GM20000 (cell line): ENCODE measurements at regions not wholly inside any gene's neighbourhood (a gene's known extent, or its start where the extent isn't known, plus 50 kb on each side); places are given as distances from the start of the nearest gene placed in this dataset.

Experiments
- DNase-seq: peaks from one replicate; pipeline ENCODE4 v3.0.0; 2012; ENCODE audit warnings: low spot score
- TF ChIP-seq, protein P1 (sequence below): IDR thresholded peaks from 2 replicates; pipeline ENCODE4 v1.5.1; 2012; ENCODE audit warnings: mild to moderate bottlenecking, control low read depth; ENCODE audit errors: extremely low read depth, missing control alignments

DNA sequence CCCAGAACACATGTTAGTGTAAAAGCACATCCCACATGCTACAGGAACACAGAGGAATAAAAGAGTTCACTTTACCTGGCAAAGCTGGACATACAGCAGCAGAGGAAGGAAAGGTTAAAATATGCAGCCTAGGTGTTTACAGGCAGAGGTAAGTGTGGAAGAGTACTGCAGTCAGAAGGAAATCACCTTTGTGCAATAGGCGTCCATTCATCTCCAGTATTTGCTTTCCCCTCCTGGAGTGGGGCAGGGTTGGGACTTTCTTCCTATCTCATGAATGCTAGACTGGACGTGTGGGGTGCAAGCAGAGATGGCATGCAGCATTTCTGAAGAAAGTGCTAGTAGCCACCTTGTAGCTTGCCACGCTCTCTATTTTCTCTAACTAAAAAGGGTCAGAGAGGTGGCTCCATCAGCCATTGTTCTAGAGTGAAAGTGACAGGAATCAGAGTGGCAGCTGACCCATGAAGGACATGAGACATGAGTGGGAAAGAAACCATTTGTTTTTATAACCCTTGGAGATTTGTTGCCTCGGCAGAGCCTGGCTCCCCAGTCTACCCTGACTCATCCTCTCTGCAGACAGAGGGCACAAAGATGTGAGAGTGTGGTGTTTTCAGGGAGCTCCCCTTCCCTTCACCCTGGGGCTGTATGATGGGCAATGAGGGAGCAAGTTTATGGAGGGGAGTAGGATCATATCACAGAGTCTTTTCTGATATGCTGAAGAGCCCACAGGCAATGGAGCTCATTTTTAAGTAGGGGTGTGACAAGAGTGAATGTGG is 101.2 kb upstream of the SEC61G start:
- TF ChIP-seq, protein P1, sequence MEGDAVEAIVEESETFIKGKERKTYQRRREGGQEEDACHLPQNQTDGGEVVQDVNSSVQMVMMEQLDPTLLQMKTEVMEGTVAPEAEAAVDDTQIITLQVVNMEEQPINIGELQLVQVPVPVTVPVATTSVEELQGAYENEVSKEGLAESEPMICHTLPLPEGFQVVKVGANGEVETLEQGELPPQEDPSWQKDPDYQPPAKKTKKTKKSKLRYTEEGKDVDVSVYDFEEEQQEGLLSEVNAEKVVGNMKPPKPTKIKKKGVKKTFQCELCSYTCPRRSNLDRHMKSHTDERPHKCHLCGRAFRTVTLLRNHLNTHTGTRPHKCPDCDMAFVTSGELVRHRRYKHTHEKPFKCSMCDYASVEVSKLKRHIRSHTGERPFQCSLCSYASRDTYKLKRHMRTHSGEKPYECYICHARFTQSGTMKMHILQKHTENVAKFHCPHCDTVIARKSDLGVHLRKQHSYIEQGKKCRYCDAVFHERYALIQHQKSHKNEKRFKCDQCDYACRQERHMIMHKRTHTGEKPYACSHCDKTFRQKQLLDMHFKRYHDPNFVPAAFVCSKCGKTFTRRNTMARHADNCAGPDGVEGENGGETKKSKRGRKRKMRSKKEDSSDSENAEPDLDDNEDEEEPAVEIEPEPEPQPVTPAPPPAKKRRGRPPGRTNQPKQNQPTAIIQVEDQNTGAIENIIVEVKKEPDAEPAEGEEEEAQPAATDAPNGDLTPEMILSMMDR, result no peak
- no peak for DNase-seq

DNA sequence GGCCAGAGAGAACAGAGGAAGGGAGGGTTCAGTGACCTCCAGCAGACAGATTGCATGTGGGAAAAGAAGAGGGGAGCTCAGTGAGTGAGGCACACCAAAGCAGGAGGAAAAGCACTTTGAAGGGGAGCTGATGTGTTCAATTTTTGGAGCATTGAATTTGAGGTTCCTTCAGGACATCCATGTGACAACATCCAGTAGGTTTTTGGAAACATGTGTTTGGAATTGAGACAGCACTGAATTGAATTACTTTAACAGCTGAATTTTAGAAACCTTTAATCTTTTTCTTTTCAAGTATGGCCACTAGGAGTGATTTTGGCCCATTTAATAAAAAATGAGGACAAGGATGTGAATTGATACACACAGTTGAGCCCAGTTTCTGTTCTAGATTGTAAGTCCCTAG is 101.8 kb upstream of the SEC61G start:
- no peak for DNase-seq
- TF ChIP-seq, protein P1, result no peak

DNA sequence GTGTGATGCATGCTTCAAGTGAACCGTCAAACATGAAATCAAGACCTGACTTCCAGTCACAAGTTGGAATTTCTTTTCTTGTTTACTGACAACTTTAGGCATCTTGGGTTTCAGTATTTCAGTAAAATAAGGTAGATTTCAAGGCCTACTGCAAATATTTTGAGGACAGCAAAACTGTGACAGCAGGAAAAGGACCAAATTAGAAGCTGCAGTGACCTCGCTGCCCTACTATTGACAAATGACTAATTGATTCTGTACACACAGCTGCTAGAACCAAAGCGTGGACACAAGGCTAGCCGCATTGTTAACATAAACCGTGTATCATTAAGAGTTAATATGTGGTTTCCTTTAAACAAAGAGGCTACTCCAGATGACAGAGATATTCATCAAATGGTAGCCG is 105.7 kb upstream of the SEC61G start:
- no peak for DNase-seq

DNA sequence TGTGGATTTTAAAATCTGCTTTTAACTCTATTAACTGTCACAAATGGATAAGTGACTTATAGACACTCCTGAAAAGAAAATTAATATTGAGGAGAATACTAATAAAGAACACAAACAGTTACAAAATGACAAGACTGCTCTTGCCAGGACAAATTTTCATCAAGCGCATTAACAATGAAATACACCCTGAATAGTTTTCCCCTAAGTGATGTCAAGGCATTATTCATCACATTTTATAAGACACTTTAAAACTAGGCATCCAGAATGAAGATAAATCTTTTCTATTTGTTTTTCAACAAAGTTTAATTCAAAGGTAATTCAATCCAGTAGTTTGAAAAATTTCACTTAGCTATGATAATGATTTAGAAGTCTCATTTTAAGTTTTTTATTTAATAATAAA is 110.5 kb upstream of the SEC61G start:
- no peak for DNase-seq
- TF ChIP-seq, protein P1, result no peak

More for the DNA sequence above, 105.7 kb upstream of the SEC61G start:
- TF ChIP-seq, protein P1, result no peak

DNA sequence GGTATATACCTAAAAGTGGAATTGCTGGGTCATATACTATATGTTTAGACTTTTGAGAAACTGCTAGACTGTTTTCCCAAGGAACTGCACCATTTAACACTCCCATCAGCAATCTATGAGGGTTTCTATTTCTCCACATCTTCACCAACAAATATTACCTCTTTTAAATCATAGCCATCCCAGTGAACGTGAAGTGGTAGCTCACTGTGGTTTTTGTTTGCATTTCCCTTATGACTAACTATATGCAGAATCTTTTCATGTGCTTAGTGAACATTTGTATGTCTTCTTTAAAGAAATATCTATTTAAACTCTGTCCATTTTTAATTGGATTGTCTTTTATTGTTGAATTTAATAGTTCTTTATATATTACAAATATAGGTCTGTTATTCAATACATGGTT is 115.8 kb upstream of the SEC61G start:
- DNase-seq, result no peak
- TF ChIP-seq, protein P1, result no peak

DNA sequence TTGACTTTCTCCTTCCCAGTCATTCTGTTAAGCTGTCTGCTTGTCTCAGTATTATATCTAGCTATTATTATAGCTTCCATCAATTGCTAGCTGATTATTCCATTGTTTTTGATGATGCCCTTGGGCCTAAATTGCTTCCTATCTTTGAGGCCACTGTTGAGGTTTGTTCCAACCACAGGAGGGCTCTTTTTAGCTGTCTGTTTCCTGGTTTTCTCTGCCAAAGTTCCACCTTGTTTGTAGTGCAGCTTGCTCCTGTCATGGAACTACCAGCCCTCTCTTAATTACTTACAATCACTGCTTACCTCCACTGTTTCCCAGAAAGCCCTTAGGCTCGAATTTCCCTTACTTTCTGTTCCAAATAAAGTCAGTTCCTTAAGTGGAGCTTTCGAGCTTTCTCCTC is 118.7 kb upstream of the SEC61G start:
- TF ChIP-seq, protein P1, result no peak
- DNase-seq, result no peak

DNA sequence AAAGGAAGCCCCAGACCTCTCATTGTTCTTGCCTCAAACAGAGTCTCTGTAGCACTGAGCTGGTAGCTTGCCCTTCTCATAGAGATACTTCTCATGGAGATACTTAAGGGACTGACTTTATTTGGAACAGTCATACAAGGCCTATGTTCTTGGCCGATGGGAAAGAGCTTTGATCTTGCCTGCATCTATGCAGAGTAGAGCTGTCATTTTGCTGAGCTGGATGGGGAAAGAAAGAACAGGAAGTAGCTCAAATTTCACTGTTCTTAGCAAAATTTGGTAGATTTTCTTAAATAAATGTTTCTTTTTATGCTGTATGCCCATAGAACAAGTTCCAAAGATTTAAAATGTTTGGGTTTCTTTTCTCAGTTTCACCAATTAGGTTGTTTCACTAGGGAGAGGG is 119.3 kb upstream of the SEC61G start:
- no peak for DNase-seq
- TF ChIP-seq, protein P1, result no peak
